HUES48 (cell line): ENCODE measurements at regions not wholly inside any gene's neighbourhood (a gene's known extent, or its start where the extent isn't known, plus 50 kb on each side); places are given as distances from the start of the nearest gene placed in this dataset.

ENCODE experiments used
- H3K27ac ChIP-seq: one replicate; pipeline ENCODE4 v1.7.0; 2013; ENCODE audit warnings: low read depth, low read length, inconsistent platforms
- H3K27me3 ChIP-seq: 2 replicates; pipeline ENCODE4 v1.6.1; 2013; ENCODE audit warnings: mild to moderate bottlenecking, low read length; ENCODE audit not compliant: control insufficient read depth, insufficient read depth
- H3K36me3 ChIP-seq: 2 replicates; pipeline ENCODE4 v1.6.1; 2013; ENCODE audit warnings: low read length; ENCODE audit not compliant: control insufficient read depth, insufficient read depth
- H3K4me1 ChIP-seq: 2 replicates; pipeline ENCODE4 v1.6.1; 2013; ENCODE audit warnings: mild to moderate bottlenecking, low read length; ENCODE audit not compliant: control insufficient read depth, insufficient read depth
- H3K4me3 ChIP-seq: 2 replicates; pipeline ENCODE4 v1.5.1; 2013; ENCODE audit warnings: mild to moderate bottlenecking, low read depth, low read length
- H3K9ac ChIP-seq: 2 replicates; pipeline ENCODE4 v1.6.1; 2013; ENCODE audit warnings: mild to moderate bottlenecking, low read depth, low read length, moderate library complexity
- H3K9me3 ChIP-seq: 2 replicates; pipeline ENCODE4 v1.6.1; 2013; ENCODE audit warnings: low read length; ENCODE audit not compliant: control insufficient read depth, insufficient read depth

DNA sequence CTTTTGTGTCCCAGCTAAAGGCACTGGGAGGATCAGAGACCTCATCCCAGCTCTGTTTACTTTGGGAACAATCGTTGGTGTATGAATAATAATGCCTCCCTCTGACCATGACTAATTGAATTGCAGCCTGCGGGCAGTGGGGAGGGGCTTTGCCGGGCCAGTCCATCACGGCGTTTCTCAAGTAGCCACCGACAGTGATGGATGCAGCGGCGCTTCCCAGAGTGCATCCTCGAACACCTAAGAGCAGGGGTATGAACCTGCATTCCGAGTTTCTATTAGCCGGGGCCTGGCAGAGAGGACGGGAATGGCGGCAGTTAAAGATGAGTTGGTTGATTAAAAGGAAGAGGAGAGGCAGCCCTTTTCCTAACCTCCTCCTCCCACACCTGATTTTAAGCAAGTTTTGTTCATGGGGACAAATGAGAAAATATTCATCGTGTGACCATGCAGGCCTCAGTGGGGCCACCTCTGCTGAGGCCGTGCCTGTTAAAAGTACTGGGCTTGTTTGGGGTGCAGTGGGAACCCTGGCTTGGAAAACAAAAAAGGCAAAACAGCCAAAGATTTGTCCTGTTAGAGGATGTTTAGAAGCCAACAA, 154.1 kb downstream of the FOXA2 start:
- H3K27ac ChIP-seq: peak overlapping the region; percentile 24
- H3K36me3 ChIP-seq: no peaks in the 10 kb centered on the region
- H3K9ac ChIP-seq: no peak overlapping the region
- peaks cover 92% of the 10 kb centered on the region for H3K27me3 ChIP-seq
- H3K4me3 ChIP-seq: no peak overlapping the region
- H3K9me3 ChIP-seq: peaks cover 4% of the 10 kb centered on the region; the same call in 1 of the 2 replicates
- H3K4me1 ChIP-seq: peaks cover 17% of the 10 kb centered on the region

DNA sequence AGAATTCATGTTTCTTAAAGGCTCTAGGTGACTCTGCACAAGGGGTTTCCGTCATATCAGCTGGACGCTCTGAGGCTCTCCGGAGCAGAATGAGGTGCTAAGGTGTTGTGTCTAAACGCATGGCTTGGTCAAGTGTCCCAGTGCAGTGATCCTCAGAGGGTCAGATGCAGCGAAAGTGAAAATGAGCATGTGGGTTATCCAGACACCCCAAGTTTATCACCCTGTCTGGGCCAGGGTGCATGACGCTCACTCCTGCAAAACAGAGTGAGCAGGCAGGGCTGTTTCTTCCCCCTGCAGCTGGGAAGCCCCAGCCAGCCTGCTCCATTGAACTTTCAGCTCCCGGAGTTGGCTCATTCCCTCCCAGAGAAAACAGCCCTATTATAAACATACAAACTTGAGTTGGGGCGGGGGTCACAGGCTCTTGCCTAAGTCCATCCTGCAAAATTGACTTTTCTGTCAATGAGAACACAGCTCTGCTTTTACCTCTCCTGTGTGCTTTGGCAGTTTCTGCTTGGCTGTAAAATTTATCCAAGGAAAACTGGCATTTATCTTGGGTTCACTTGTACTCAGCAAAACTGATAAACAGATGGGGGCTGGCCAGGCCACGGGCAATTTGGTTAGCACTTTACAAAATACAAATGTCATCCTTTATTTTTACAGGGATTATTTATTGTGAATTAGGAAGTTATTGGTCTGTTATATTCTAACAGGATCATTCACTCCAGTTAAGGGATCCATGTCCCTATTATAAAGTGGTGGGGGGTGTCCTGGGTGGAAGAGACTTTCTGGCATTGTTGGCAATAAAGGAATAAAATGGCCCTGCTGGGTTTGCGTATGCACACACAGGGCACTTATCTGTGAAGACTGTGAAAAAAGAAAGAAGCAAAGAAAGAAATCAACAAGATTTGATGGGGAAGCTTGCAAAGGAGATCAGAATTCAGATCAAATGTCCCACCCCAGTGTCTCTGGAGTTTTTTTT, 154.9 kb downstream of the FOXA2 start:
- H3K27me3 ChIP-seq: peaks cover 85% of the 10 kb centered on the region
- no peak overlapping the region for H3K4me3 ChIP-seq
- no peaks in the 10 kb centered on the region for H3K36me3 ChIP-seq
- H3K4me1 ChIP-seq: peaks cover 17% of the 10 kb centered on the region
- no peak overlapping the region for H3K27ac ChIP-seq
- peaks cover 4% of the 10 kb centered on the region; the same call in 1 of the 2 replicates for H3K9me3 ChIP-seq
- H3K9ac ChIP-seq: no peak overlapping the region

DNA sequence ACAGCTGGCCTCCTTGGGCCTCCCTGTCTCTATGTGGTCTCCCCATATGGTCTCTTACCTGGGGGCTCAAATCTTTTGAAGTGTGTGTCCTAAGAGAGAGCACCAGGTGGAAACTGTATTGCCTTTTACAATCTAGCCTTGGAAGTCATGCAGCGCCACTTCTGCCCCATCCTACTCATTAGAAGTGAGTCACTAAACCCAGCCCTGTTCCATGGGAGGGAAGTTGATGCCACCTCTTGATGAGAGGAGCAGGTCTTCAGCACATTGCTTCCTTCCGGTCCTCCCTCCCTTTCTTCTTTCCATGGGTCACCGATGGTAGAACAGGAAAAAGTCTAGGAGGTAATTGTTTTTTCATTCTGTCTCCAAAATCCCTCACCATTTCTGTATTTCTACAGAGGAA, 156.3 kb downstream of the FOXA2 start:
- Histone ChIP-seq H3K27me3 (peaks cover 81% of the 10 kb centered on the region), H3K9me3 (peaks cover 4% of the 10 kb centered on the region; the same call in 1 of the 2 replicates), H3K9ac (no peak overlapping the region), H3K36me3 (no peaks in the 10 kb centered on the region), H3K4me1 (peaks cover 17% of the 10 kb centered on the region), H3K27ac (no peak overlapping the region), H3K4me3 (no peak overlapping the region)

DNA sequence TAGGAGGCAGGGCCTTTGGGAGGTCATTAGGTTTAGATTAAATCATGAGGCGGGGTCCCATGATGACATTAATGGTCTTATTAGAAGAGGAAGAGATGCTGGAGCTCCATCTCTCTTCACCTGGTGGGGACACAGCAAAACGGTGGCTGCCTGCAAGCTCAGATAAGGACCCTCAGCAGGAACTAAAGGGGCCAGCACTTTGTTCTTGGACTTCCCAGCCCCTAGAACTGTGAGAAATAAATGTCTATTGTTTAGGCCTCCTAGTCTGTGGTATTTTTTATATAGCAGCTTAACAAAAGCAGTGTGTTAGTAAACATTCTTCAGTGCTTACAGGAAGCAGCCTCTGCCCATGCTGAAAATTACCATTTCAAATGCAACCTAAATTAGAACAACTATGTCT, 157.6 kb downstream of the FOXA2 start:
- H3K27ac ChIP-seq: no peak overlapping the region
- peaks cover 4% of the 10 kb centered on the region; the same call in 1 of the 2 replicates for H3K9me3 ChIP-seq
- no peak overlapping the region for H3K9ac ChIP-seq
- peaks cover 73% of the 10 kb centered on the region for H3K27me3 ChIP-seq
- no peaks in the 10 kb centered on the region for H3K36me3 ChIP-seq
- no peak overlapping the region for H3K4me3 ChIP-seq
- peaks cover 17% of the 10 kb centered on the region for H3K4me1 ChIP-seq

DNA sequence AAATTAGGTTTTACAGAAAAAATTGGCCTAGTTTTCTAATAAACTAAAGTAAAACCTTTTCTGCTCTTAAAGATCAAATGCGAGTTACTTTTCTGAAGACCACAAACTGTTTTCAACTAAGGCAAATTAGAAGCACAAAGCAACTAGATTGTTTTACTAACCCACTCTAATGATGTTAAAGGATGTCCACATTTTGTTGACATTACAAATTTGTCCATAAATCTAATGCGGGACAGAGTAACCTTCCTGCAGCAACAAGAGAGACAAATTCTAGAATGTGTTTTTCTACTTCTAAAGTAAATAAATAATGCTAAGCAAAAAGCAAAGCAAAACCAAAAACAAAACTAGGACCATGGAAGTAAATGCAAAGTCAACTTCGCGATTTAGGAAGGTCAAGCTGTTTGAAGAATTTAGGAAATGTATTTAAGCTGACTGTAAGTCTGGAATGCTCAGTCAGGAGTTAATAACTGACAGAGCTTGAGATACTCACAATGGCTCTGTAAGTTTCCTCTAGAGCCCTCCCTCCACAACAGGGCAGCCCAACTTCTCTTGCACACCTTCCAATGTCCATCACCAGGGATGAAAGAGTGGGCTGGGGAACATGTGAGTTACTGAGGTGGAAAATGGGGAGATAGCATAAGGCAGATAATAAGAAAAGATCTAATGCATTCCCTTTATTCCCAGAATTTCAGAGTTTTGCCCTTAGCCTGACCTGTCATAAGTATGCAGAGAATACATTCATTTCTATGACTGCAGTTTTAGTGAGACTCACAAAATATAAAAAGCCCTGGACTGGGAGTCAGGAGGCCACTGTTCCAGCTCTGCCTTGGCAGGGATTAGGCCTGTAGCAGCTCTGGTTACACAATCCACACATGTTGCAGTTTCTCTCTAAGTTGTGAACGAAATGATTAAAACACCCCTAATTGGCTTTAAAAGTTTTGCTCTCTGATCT, 158.8 kb downstream of the FOXA2 start:
- Histone ChIP-seq H3K36me3 (no peaks in the 10 kb centered on the region), H3K27me3 (peaks cover 61% of the 10 kb centered on the region), H3K4me1 (peaks cover 14% of the 10 kb centered on the region), H3K9me3 (peaks cover 4% of the 10 kb centered on the region; the same call in 1 of the 2 replicates), H3K4me3 (no peak overlapping the region), H3K27ac (peak overlapping the region; percentile 27), H3K9ac (no peak overlapping the region)

DNA sequence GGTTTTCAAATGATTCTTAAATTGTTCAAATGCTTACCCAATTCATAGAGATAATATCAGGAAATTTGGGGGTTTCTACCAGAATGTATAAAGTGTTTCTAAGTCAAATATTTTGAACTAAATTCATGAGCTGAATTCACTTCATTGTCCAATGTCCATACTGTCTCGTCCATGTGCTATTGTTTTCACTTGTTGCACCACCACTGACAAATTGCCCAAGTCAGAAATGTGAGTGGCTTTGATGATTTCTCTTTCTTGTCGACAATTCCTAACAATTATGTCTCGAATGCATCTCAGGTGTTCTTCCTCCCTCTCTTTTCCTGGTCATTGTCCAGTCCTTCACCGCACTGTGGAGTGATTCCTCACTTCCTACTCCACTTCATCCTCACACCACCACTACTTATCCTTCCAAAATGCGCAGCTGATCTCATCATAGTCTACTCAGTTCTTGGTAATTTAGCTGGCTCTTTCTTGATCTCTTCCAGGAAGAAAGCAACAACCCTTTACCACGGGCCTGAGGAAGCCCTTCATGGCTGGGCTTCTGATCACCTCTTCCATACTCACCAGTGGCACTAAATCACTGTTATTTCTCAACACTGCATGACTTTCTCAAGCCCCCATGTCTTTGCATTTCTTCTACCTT, 161.1 kb downstream of the FOXA2 start:
- Histone ChIP-seq H3K27me3 (peaks cover 38% of the 10 kb centered on the region), H3K9ac (no peak overlapping the region), H3K36me3 (no peaks in the 10 kb centered on the region), H3K27ac (no peak overlapping the region), H3K4me3 (no peak overlapping the region), H3K9me3 (peaks cover 4% of the 10 kb centered on the region; the same call in 1 of the 2 replicates), H3K4me1 (no peaks in the 10 kb centered on the region)

DNA sequence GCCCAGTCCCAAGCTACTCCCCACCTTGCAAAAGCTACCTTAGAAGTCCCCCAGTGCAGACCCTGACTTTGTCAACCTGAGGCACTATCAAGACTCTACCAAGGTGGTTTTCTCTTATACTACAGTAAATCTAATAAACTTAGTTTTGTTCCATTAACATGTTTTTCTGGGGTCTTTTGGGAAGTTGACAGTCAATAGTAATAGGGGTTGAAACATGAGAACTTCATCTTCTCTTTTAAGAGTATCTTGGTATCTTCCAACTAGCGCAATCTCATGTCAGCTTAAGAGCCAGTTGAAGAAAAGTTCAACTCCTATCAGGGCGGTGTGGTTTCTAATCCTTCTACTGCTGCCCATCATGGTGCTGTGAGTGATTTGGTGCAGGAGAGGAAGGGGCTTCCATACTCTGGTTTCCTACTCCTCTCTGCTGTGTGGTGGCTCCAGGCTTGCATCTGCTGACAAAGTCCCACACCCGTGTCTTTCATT, 164.2 kb downstream of the FOXA2 start:
- Histone ChIP-seq H3K27me3 (peaks cover 15% of the 10 kb centered on the region; the same call in 1 of the 2 replicates), H3K4me3 (no peak overlapping the region), H3K4me1 (no peaks in the 10 kb centered on the region), H3K36me3 (no peaks in the 10 kb centered on the region), H3K9ac (no peak overlapping the region), H3K9me3 (no peaks in the 10 kb centered on the region), H3K27ac (no peak overlapping the region)

DNA sequence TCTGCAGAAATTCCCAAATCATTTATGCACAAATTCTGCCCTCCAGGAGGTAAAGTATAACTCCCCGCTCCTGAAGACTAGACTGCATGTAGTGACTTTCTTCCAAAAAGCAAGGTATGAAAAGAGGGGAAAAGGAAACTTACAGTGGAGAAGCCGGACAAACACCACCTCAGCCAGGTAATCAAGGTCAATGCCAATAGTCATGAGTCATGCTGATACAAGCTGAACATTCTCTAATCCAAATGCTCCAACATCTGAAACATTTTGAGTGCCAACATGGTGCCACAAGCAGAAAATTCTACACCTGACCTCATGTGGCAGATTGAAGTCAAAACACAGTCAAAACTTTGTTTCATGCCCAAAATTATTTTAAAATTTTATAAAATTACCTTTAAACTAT, 165.6 kb downstream of the FOXA2 start:
- H3K36me3 ChIP-seq: no peaks in the 10 kb centered on the region
- no peak overlapping the region for H3K4me3 ChIP-seq
- no peaks in the 10 kb centered on the region for H3K9me3 ChIP-seq
- no peaks in the 10 kb centered on the region for H3K4me1 ChIP-seq
- H3K27me3 ChIP-seq: peaks cover 11% of the 10 kb centered on the region; the same call in 1 of the 2 replicates
- H3K9ac ChIP-seq: no peak overlapping the region
- H3K27ac ChIP-seq: no peak overlapping the region

DNA sequence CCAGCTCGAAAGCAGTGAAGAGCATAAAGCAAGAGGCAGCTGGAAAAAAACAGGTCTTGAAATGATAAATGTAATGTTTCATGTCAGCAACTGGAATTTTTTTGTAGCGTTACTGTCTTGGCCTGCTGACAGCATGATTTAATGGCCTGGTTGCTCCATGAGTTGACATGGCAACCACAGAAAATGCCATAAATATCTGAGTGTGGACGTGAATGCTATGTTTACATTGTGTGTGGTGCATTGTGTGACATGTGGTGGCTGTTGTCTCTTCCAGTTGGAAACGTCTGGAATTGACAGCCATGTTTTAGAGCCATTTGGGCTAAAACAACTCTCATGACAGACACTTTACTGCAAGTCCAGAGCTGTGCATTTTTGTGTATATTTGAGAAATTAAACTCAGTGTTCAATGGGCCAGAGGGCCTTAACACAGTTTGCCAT, 170.0 kb downstream of the FOXA2 start:
- Histone ChIP-seq H3K27me3 (no peaks in the 10 kb centered on the region), H3K27ac (no peak overlapping the region), H3K9me3 (no peaks in the 10 kb centered on the region), H3K9ac (no peak overlapping the region), H3K4me1 (no peaks in the 10 kb centered on the region; the same call in 1 of the 2 replicates), H3K4me3 (no peak overlapping the region), H3K36me3 (no peaks in the 10 kb centered on the region)
